ENCODE measurements at regions not wholly inside any gene's neighbourhood (a gene's known extent, or its start where the extent isn't known, plus 50 kb on each side); places are given as distances from the start of the nearest gene placed in this dataset.

DNA sequence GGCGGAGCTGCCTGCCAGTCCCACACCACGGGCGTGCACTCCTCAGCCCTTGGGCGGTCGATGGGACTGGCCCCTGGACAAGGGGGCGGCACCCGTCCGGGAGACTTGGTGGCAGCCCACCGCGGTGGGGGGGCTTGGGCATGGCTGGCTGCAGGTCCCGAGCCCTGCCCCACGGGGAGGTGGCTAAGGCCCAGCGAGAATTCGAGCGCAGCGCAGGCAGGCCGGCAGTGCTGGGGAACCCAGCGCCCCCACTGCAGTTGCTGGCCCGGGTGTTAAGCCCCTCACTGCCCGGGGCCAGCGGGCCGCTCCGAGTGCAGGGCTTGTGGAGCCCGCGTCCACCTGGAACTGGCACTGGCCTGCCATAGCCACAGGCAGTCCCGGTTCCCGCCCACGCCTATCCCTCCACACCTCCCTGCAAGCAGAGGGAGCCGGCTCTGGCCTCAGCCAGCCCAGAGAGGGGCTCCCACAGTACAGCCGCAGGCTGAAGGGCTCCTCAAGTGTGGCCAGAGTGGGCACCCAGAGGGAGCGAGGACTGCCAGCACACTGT lies 742.9 kb upstream of the DDX18 start:
- Mint-ChIP-seq H3K27ac (no peak overlapping the region), H3K36me3 (no peaks in the 10 kb centered on the region), H3K9me3 (peaks cover 10 to 17% of the 10 kb centered on the region in 2 donors)
- ATAC-seq: no peak
- no peak for DNase-seq (ENCODE audit: low spot score in 2 of 2)

DNA sequence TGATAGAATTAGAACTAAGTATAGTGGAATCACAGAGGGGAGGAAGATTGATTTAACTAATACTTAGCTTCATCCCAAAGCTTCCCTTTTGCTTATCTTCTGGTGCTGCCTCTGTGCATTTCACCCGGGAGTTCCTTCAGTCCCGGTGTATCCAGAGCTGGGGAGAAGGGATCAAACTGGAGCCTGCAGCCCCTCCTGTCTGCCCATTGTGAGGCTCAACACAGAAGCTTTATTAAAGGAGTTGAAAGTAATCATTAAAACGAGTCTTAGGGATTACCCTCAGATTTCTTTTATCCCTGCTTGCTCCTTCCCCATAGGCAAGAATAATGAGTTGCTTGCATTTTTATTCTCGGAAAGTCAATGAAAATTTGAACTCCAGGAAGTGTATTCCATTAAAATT lies 739.7 kb upstream of the DDX18 start:
- peaks cover 0 to 6% of the 10 kb centered on the region in 2 donors for H3K36me3 Mint-ChIP-seq
- DNase-seq (ENCODE audit: low spot score in 2 of 2) (no peak), ATAC-seq (no peak)
- H3K9me3 Mint-ChIP-seq: peaks cover 17 to 25% of the 10 kb centered on the region in 2 donors
- H3K27ac Mint-ChIP-seq: no peak overlapping the region

DNA sequence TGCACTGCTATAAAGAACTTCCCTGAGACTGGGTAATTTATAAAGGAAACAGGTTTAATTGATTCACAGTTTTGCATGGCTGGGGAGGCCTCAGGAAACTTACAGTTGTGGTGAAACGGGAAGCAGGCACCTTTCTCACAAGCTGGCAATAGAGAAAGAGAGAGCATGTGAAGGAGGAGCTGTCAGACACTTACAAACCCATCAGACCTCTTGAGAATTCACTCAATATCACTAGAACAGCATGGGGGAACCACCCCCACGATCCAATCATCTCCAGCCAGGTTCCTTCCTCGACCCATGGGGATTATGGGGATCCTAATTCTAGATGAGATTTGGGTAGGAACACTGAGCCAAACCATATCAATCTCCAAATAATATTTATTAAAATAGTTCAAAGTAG lies 729.2 kb upstream of the DDX18 start:
- DNase-seq (ENCODE audit: low spot score in 2 of 2) (no peak), ATAC-seq (no peak)
- Mint-ChIP-seq H3K27ac (no peak overlapping the region), H3K36me3 (no peaks in the 10 kb centered on the region), H3K9me3 (peaks cover 9 to 18% of the 10 kb centered on the region in 2 donors)

DNA sequence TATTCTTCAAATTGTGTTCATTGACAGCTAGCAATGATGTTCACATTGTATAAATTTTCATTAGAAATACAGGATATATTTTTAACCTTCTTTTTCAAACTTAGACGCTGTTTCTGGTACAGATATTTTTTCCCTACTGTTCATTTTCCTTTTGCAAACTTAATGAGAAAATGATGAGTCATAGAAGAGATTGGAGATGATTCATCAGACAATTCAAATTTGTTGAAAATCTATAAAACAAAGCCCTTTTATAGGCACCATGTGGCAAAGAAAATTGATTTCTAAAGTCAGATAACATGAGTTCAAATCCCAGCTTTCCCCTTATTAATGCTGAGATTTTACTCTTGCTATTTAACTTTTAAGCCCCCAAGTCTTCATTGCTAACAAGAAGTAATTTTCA lies 728.8 kb upstream of the DDX18 start:
- ATAC-seq: no peak
- Mint-ChIP-seq H3K27ac (no peak overlapping the region), H3K9me3 (peaks cover 7 to 18% of the 10 kb centered on the region in 2 donors), H3K36me3 (no peaks in the 10 kb centered on the region)
- DNase-seq (ENCODE audit: low spot score in 2 of 2): no peak

DNA sequence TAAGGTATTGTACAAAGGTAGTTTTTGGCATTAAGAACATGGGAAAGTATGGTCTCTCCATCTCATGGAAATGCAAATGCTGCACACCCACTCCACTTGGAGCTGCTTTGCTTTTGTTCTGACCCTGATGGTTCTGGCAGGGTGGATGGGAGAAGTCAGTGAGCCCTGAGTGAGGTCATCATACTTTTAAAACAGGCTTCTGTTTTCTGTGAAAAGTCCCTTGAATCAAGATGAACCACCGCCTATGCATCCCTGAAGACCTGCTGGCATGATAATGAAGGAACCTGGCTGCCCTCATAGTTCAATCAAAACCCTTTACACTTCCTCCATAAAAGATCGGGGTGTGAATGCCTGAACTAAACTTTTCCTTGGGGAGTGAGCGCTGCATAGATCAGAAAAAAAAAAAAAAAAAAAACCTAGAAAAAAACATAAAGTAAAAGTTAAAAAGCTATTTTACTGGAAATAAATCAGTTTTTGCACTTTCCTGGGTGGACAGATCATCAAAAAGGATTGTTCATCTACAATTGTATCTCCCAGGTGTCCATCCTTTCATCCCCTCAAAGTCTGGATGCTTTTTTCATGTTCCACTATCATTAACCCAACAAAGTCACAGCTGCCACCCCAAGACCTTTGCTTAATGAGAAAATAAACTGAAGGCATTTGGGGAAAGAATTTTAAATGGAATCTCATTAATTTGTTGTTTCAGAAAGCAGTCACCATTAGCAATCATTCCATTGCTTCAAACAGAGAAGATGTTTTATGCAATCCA lies 728.1 kb upstream of the DDX18 start:
- Mint-ChIP-seq H3K9me3 (peaks cover 4 to 18% of the 10 kb centered on the region in 2 donors), H3K36me3 (no peaks in the 10 kb centered on the region), H3K27ac (no peak overlapping the region)
- ATAC-seq (no peak), DNase-seq (ENCODE audit: low spot score in 2 of 2) (no peak)

DNA sequence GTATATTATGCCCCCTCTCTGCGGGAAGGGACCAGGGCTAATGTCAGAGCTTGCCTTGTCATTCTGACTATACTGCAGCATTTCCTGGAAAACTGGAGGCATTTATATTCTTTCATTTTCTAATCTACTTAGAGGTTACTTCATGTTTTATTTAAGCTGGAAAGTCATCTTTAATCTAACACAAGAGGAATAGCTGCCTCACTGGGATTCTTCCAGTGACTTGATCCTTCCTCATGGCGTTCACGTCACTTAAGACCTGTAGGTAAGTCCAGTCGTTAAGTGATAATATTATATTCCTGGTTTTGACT lies 727.6 kb upstream of the DDX18 start:
- Mint-ChIP-seq H3K9me3 (peaks cover 4 to 18% of the 10 kb centered on the region in 2 donors), H3K27ac (no peak overlapping the region), H3K36me3 (no peaks in the 10 kb centered on the region)
- no peak for DNase-seq (ENCODE audit: low spot score in 2 of 2)
- no peak for ATAC-seq

DNA sequence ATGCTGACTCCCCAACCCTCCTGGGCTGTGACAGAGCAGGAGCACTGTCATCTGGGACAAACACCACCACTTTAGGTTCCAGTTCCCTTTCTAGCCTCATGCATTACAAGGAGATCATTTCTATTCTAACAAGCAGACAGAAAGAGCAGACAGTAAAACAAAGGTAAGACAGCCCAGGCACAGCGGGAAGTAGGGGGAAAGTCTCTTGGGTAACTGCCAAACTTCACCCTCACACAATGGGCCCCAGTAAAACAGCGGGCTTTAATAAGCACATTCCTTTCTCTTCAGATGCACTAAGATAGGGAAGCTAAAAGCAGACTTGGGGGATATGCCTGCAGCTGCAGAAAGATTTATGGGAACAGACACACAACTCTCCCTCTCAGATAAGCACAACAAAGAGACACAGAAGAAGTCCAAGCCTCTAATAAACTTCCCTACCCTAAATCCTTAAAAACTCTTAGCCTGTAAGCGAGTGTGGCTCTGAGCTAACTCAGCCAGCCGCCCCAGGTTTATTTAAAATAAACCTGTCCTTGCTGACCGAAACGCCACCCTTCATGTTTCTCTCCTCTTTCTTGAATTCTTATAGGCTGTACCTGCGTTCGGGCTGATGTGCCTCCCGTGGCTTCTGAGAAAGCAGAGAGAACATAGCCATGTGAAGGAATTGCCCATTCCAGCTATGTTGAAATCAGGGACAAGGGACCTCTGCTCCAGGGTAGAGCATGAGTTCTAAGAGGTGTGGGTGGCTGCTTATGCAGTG lies 726.8 kb upstream of the DDX18 start:
- Mint-ChIP-seq H3K36me3 (no peaks in the 10 kb centered on the region), H3K27ac (no peak overlapping the region), H3K9me3 (peaks cover 0 to 14% of the 10 kb centered on the region in 2 donors)
- no peak for ATAC-seq
- no peak for DNase-seq (ENCODE audit: low spot score in 2 of 2)

DNA sequence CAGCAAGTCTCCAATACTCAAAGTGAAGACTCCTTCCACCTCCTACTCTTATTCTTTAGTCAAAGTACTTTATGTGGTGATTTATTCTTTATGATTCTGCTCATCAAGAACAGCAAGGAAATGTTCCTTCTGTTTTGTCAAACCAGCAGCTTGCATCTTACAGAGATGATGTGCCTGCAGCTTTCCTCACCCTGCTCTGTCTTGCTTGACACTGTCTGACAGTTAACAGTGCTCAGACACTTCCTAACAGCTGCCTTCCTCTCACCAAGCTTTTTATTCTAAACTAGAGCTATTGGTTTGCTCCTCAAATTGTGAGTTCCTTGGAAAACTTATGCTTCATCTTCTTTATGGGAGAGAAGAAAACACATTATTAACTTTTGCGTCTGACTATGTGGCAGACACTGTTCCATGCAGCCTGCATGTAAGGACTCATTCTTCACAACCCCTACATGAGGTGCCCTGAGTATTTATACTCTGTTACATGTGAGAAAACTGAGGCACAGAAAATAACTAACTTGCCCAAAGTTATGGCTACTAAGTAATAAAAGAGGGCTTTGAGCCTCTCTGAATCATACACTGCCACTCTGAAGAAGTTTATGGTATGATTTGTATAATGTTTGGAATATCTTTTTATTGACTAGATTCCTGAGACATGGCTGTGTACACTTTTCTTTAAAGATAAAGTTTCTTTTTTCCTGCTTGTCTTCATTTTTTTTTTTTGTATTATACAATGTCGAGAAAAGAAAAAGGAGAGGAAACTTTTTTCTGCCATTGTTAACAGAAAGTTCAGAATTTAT lies 723.3 kb upstream of the DDX18 start:
- Mint-ChIP-seq H3K9me3 (peaks cover 0 to 9% of the 10 kb centered on the region in 2 donors), H3K36me3 (no peaks in the 10 kb centered on the region), H3K27ac (no peak overlapping the region)
- ATAC-seq: no peak
- no peak for DNase-seq (ENCODE audit: low spot score in 2 of 2)

DNA sequence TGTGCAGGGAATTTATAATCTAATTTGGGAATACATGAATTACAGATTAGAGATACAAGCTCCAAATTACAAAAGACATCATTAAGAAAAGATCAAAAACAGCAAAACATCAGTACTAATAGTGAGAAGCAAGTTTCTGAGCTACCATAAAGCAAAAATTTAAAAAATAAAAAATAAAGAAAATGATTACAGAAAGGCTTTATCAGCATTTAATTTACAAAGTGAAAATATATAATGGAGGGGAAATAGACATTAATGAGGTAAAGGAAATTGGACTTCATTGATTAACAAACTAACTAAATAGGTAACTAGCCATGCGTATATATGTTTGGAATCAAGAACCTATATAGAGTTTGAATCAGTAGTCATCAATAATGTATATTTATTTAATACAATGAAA lies 712.9 kb upstream of the DDX18 start:
- Mint-ChIP-seq H3K9me3 (peaks cover 10 to 22% of the 10 kb centered on the region in 2 donors), H3K27ac (no peak overlapping the region), H3K36me3 (no peaks in the 10 kb centered on the region)
- no peak for ATAC-seq
- DNase-seq (ENCODE audit: low spot score in 2 of 2): no peak

DNA sequence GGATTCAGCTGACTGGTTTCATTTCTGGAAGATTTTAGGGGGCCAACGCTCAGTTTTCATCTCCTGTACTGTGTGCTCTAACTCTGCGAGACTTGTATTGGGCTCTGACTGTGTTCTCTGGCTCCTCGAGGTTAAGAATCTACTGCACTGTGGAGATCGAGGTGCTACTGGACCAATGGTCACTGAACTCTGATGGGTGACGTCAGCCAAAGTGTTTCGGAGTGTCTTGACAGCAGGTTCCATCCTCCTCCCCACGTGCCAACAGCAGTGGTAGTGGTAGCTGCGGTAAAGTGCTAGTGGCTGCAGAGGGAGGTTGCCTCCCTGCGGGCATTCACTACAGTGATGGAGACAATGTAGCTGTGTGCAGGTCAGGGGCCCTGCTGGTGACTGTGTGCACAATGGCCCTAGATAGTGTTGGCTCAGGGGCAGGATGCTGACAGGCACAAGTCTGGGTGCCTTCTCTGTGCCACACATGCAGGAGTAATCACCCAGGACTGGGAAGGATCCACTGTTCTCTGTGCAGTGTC lies 705.7 kb upstream of the DDX18 start:
- peaks cover 0 to 8% of the 10 kb centered on the region in 2 donors for H3K36me3 Mint-ChIP-seq
- peaks cover 27 to 34% of the 10 kb centered on the region in 2 donors for H3K9me3 Mint-ChIP-seq
- no peak for ATAC-seq
- no peak for DNase-seq (ENCODE audit: low spot score in 2 of 2)
- no peak overlapping the region for H3K27ac Mint-ChIP-seq

DNA sequence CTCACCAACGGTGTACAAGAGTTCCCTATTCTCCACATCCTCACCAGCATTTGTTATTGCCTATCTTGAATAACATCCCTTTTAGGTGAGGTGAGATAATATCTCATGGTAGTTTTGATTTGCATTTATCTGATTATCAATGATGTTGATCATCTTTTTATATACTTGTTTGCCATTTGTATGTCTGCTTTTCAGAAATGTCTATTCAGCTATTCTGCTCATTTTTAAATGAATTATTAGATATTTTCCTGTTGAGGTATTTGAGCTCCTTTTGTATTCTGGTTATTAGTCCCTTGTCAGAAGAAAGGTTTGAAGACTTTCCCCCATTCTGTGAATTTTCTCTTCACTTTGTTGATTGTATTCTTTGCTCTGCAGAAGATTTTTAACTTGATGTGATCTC lies 695.5 kb upstream of the DDX18 start:
- ATAC-seq: no peak
- Mint-ChIP-seq H3K27ac (no peak overlapping the region), H3K36me3 (no peaks in the 10 kb centered on the region), H3K9me3 (peaks cover 4 to 11% of the 10 kb centered on the region in 2 donors)
- no peak for DNase-seq (ENCODE audit: low spot score in 2 of 2)

DNA sequence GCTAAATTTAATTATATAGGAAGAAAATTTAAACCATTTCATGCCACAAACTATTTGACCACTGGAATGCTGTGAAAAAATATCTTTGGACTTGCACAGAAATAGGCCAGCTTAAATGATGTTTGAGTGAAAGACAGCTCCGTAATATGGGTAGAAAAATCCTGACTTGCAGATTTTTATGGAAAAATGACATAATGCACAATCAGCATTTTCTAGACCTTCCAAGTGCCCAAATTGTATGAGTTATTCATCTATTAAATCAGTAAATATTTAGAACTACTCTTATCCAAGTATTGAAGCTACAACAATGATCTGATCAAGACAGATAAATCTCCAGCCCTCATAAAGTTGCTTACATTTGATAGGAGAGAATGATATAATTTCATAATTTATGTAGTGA lies 691.1 kb upstream of the DDX18 start:
- ATAC-seq: no peak
- Mint-ChIP-seq H3K9me3 (peaks cover 12 to 14% of the 10 kb centered on the region in 2 donors), H3K36me3 (no peaks in the 10 kb centered on the region), H3K27ac (no peak overlapping the region)
- no peak for DNase-seq (ENCODE audit: low spot score in 2 of 2)

DNA sequence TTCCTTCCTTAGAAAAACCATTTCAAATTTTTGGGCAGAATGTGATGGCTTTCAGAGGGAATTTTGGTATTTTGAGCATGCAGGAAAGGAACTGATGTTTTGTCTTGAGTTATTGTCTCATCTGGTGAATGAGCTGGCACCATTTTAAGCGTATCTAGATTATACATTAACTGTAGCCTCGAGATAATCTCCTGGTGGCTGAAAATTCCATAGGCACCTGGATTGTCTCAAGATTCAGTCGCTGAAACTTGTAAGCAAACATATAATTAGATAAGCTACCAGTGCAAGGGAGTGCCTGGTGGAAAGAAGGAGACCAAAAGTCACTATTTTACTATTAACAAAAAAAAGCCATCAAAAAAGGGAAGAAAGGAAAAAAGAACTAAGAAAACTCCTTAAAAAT lies 687.8 kb upstream of the DDX18 start:
- no peaks in the 10 kb centered on the region for H3K36me3 Mint-ChIP-seq
- no peak for DNase-seq (ENCODE audit: low spot score in 2 of 2)
- H3K9me3 Mint-ChIP-seq: peaks cover 19 to 22% of the 10 kb centered on the region in 2 donors
- H3K27ac Mint-ChIP-seq: no peak overlapping the region
- no peak for ATAC-seq

DNA sequence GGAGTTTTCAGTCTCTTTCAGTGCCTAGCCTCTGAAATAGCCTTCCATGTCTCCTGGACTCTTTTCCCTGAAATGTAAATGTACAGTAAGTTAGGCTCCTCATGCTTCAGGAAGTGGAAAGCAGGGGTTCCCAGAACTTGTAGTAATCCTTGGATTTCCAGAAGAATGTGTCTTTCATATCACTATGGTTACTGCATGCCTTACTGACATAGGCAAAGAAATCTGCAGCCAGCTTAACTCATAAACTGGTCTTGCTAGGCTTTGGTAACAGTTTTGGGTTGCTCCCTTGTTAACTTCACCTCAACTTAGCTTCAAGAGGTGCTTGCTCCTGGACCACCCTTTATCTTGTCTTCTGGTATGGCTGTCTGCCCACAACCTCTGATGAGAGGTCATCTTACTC lies 686.8 kb upstream of the DDX18 start:
- no peak overlapping the region for H3K27ac Mint-ChIP-seq
- H3K36me3 Mint-ChIP-seq: no peaks in the 10 kb centered on the region
- no peak for ATAC-seq
- H3K9me3 Mint-ChIP-seq: peaks cover 19 to 22% of the 10 kb centered on the region in 2 donors
- DNase-seq (ENCODE audit: low spot score in 2 of 2): no peak

DNA sequence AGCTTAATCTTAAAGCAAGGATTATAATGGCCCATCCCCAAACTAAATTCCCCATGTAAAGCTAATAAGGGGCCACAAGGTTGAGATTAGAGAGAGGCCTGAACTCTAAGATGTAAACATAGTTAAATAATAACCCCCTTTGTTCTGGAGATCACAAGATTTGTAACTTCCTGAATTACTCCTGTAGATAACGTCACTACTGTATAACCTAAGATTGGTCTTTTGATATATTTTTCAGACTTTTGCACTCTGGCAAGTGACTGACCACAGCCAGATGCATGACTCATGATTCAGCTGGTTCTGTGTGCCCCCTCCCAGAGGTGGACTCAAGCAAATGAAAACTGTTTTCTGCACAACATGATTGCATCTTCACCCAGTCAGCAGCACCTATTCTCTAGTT lies 686.0 kb upstream of the DDX18 start:
- ATAC-seq: no peak
- Mint-ChIP-seq H3K27ac (no peak overlapping the region), H3K36me3 (no peaks in the 10 kb centered on the region), H3K9me3 (peaks cover 19 to 22% of the 10 kb centered on the region in 2 donors)
- DNase-seq (ENCODE audit: low spot score in 2 of 2): no peak

DNA sequence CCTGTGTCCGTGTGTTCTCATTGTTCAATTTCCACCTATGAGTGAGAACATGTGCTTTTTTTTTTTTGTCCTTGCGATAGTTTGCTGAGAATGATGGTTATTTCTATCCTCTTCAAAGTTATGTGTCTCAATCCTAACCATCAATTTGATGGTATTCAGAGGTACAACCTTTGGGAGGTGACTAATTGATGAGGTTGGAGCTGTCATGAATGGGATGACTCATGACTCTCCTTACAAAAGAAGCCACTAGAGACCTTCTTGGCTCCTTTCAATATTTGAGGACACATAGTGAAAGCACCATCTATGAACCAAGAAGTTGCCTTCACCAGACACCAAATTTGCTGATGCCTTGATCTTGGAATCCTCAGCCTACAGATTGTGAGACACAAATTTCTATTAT lies 677.1 kb upstream of the DDX18 start:
- H3K36me3 Mint-ChIP-seq: no peaks in the 10 kb centered on the region
- no peak for ATAC-seq
- H3K27ac Mint-ChIP-seq: no peak overlapping the region
- peaks cover 0 to 5% of the 10 kb centered on the region in 2 donors for H3K9me3 Mint-ChIP-seq
- no peak for DNase-seq (ENCODE audit: low spot score in 2 of 2)
